Chondrocyte (in vitro differentiated cells): ENCODE measurements at regions not wholly inside any gene's neighbourhood (a gene's known extent, or its start where the extent isn't known, plus 50 kb on each side); places are given as distances from the start of the nearest gene placed in this dataset.

Source experiments
- DNase-seq: peaks from one replicate; pipeline ENCODE4 v3.0.0; 2021; ENCODE audit warnings: mixed read lengths, low spot score
- H3K27ac Mint-ChIP-seq: one replicate; pipeline ENCODE4 v1.8.0; 2021; ENCODE audit warnings: mild to moderate bottlenecking, moderate library complexity, mixed read lengths; ENCODE audit not compliant: unreplicated experiment
- H3K27me3 Mint-ChIP-seq: 2 replicates; pipeline ENCODE4 v1.8.0; 2021; ENCODE audit warnings: low read depth, mixed read lengths
- H3K36me3 Mint-ChIP-seq: 2 replicates; pipeline ENCODE4 v1.8.0; 2021; ENCODE audit warnings: low read depth, mixed read lengths
- H3K4me1 Mint-ChIP-seq: 2 replicates; pipeline ENCODE4 v1.8.0; 2021; ENCODE audit warnings: low read depth, mild to moderate bottlenecking, mixed read lengths
- H3K4me3 Mint-ChIP-seq: one replicate; pipeline ENCODE4 v1.8.0; 2021; ENCODE audit warnings: mild to moderate bottlenecking, moderate library complexity, mixed read lengths; ENCODE audit not compliant: unreplicated experiment
- H3K9me3 Mint-ChIP-seq: 2 replicates; pipeline ENCODE4 v1.8.0; 2021; ENCODE audit warnings: low read depth, mixed read lengths
- TF ChIP-seq, protein P1 (sequence below): fragments of 200-600 bp; sonication (generic); IDR thresholded peaks from 2 replicates; pipeline ENCODE4 v1.5.0; 2021; ENCODE audit warnings: antibody characterized with exemption, mild to moderate bottlenecking, moderate library complexity

DNA sequence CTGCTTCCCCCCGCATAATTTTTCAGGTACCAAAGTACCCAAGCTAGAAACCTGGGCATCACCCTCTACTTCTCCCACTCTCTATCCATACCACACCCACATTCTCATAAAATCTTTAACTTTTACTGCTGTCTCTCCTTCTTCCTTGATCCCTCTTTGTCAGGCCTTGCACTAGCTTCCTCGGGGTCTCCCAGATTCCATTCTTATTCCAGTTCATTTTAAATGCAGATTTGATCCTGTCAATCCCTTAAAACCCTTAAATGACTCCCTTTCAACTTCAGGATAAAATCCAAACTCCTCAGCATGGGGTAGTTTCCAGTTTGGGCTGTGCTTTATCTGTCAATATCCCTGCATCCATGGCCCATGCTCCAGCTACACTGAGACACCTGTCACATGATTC lies 343.5 kb downstream of the PBX1 start:
- peaks cover 19% of the 10 kb centered on the region for H3K27me3 Mint-ChIP-seq
- no peak overlapping the region for H3K27ac Mint-ChIP-seq
- TF ChIP-seq, protein P1, sequence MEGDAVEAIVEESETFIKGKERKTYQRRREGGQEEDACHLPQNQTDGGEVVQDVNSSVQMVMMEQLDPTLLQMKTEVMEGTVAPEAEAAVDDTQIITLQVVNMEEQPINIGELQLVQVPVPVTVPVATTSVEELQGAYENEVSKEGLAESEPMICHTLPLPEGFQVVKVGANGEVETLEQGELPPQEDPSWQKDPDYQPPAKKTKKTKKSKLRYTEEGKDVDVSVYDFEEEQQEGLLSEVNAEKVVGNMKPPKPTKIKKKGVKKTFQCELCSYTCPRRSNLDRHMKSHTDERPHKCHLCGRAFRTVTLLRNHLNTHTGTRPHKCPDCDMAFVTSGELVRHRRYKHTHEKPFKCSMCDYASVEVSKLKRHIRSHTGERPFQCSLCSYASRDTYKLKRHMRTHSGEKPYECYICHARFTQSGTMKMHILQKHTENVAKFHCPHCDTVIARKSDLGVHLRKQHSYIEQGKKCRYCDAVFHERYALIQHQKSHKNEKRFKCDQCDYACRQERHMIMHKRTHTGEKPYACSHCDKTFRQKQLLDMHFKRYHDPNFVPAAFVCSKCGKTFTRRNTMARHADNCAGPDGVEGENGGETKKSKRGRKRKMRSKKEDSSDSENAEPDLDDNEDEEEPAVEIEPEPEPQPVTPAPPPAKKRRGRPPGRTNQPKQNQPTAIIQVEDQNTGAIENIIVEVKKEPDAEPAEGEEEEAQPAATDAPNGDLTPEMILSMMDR, result no peak
- peaks cover 13% of the 10 kb centered on the region for H3K9me3 Mint-ChIP-seq
- DNase-seq, result no peak
- no peaks in the 10 kb centered on the region for H3K4me1 Mint-ChIP-seq
- H3K4me3 Mint-ChIP-seq, result no peak overlapping the region
- no peaks in the 10 kb centered on the region for H3K36me3 Mint-ChIP-seq
